Neural cell (in vitro differentiated cells): ENCODE measurements at regions not wholly inside any gene's neighbourhood (a gene's known extent, or its start where the extent isn't known, plus 50 kb on each side); places are given as distances from the start of the nearest gene placed in this dataset.

Source experiments
- H2AFZ ChIP-seq: fragments of 200-600, 300-800 bp; sonication (generic), shearing (Covaris generic); 2 replicates; pipeline ENCODE4 v1.6.0; 2014; ENCODE audit warnings: low read depth, mild to moderate bottlenecking, antibody characterized with exemption, low read length, moderate library complexity
- H3F3A ChIP-seq: fragments of 200-600 bp; shearing (Covaris generic); 2 replicates; pipeline ENCODE4 v1.6.1; 2016; ENCODE audit warnings: mild to moderate bottlenecking, moderate library complexity, mixed read lengths, antibody characterized with exemption, low read length; ENCODE audit not compliant: insufficient read depth, poor library complexity, severe bottlenecking
- H3K27ac ChIP-seq: fragments of 200-600, 300-800 bp; sonication (generic), shearing (Covaris generic); 2 replicates; pipeline ENCODE4 v1.5.1; 2014; ENCODE audit warnings: mild to moderate bottlenecking, low read length, moderate library complexity
- H3K27me3 ChIP-seq: fragments of 300-800, 200-600 bp; sonication (generic), shearing (Covaris generic); 2 replicates; pipeline ENCODE4 v1.6.0; 2014; ENCODE audit warnings: mild to moderate bottlenecking, low read depth, low read length, moderate library complexity; ENCODE audit not compliant: insufficient read depth
- H3K36me3 ChIP-seq: fragments of 300-800, 200-600 bp; sonication (generic), shearing (Covaris generic); 2 replicates; pipeline ENCODE4 v1.5.1; 2014; ENCODE audit warnings: mild to moderate bottlenecking, antibody characterized with exemption, low read length, moderate library complexity; ENCODE audit not compliant: insufficient read depth
- H3K4me2 ChIP-seq: fragments of 300-800, 200-600 bp; sonication (generic), shearing (Covaris generic); 2 replicates; pipeline ENCODE4 v1.6.0; 2014; ENCODE audit warnings: mild to moderate bottlenecking, low read length
- H3K4me3 ChIP-seq: fragments of 300-800, 200-600 bp; sonication (generic), shearing (Covaris generic); 2 replicates; pipeline ENCODE4 v1.5.1; 2014; ENCODE audit warnings: mild to moderate bottlenecking, low read length, moderate library complexity
- H3K79me2 ChIP-seq: fragments of 200-600 bp; shearing (Covaris generic); replicated peaks from 2 replicates; pipeline ENCODE4 v1.6.0; 2014; ENCODE audit warnings: mild to moderate bottlenecking, low read length, moderate library complexity; ENCODE audit not compliant: insufficient read depth
- H3K9ac ChIP-seq: fragments of 300-800, 200-600 bp; sonication (generic), shearing (Covaris generic); 2 replicates; pipeline ENCODE4 v1.6.1; 2016; ENCODE audit warnings: mild to moderate bottlenecking, low read length, mixed read lengths
- H3K9me2 ChIP-seq: fragments of 200-600 bp; shearing (Covaris generic); 2 replicates; pipeline ENCODE4 v1.6.1; 2016; ENCODE audit warnings: mild to moderate bottlenecking, low read length, mixed read lengths; ENCODE audit not compliant: insufficient read depth
- H3K9me3 ChIP-seq: fragments of 200-600, 300-800 bp; sonication (generic), shearing (Covaris generic); 2 replicates; pipeline ENCODE4 v1.6.1; 2016; ENCODE audit warnings: mild to moderate bottlenecking, mixed run types, low read length, moderate library complexity, mixed read lengths
- H4K20me1 ChIP-seq: fragments of 200-600 bp; shearing (Covaris generic); 2 replicates; pipeline ENCODE4 v1.6.1; 2016; ENCODE audit warnings: mild to moderate bottlenecking, mixed run types; ENCODE audit not compliant: insufficient read depth
- CTCF ChIP-seq: fragments of 450-650 bp; IDR thresholded peaks from 2 replicates; pipeline ENCODE4 v1.5.1; 2014; ENCODE audit warnings: antibody characterized with exemption, mild to moderate bottlenecking, moderate library complexity; ENCODE audit not compliant: poor library complexity, severe bottlenecking
- EP300 ChIP-seq: fragments of 450-650 bp; conservative IDR thresholded peaks from 2 replicates; pipeline ENCODE4 v1.6.1; 2014; ENCODE audit warnings: antibody characterized with exemption, mild to moderate bottlenecking, moderate library complexity; ENCODE audit not compliant: poor library complexity, severe bottlenecking
- EZH2 ChIP-seq: fragments of 200-600, 300-800 bp; shearing (Covaris generic), sonication (generic); IDR thresholded peaks from 2 replicates; pipeline ENCODE4 v1.6.1; 2014; ENCODE audit warnings: antibody characterized with exemption, low read length, borderline replicate concordance, mild to moderate bottlenecking; ENCODE audit not compliant: insufficient read depth, poor library complexity, severe bottlenecking
- MXI1 ChIP-seq: fragments of 450-650 bp; conservative IDR thresholded peaks from 2 replicates; pipeline ENCODE4 v1.6.1; 2014; ENCODE audit warnings: antibody characterized with exemption, mild to moderate bottlenecking; ENCODE audit not compliant: poor library complexity, severe bottlenecking
- POLR2AphosphoS5 ChIP-seq: IDR thresholded peaks from 2 replicates; pipeline ENCODE4 v1.6.1; 2012
- RAD21 ChIP-seq: fragments of 450-650 bp; conservative IDR thresholded peaks from 2 replicates; pipeline ENCODE4 v1.6.1; 2014; ENCODE audit warnings: antibody characterized with exemption, mild to moderate bottlenecking, moderate library complexity
- SMC3 ChIP-seq: fragments of 450-650 bp; conservative IDR thresholded peaks from 2 replicates; pipeline ENCODE4 v1.6.1; 2014; ENCODE audit warnings: antibody characterized with exemption, mild to moderate bottlenecking, moderate library complexity; ENCODE audit not compliant: poor library complexity
- TAF1 ChIP-seq: IDR thresholded peaks from 2 replicates; pipeline ENCODE4 v1.6.1; 2012; ENCODE audit warnings: low read depth
- TF ChIP-seq, protein P1 (sequence below): IDR thresholded peaks from 2 replicates; pipeline ENCODE4 v1.6.1; 2012; ENCODE audit warnings: borderline replicate concordance

DNA sequence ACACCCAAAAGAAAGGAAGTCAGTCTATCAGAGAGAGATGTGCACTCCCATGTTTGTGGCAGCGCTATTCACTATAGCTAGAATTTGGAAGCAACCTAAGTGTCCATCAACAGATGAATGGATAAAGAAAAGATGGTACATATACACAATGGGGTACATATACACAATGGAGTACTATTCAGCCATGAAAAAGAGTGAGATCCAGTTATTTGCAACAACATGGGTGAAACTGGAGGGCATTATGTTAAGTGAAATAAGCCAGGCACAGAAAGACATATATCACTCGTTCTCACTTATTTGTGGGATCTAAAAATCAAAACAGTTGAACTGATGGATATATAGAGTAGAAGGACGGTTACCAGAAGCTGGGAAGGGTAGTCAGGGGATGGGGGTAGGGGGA is 99.9 kb upstream of the ZNF516 start:
- H3K9me3 ChIP-seq, result no peaks in the 10 kb centered on the region
- H3K9me2 ChIP-seq, result no peaks in the 10 kb centered on the region
- H3K79me2 ChIP-seq, result no peaks in the 10 kb centered on the region

GRCh38 chr18:76593843-76594242 is 98.8 kb upstream of the ZNF516 start:
- H3K36me3 ChIP-seq, result no peaks in the 10 kb centered on the region
- no peaks in the 10 kb centered on the region for H4K20me1 ChIP-seq
- H3K9me2 ChIP-seq, result no peaks in the 10 kb centered on the region
- no peak overlapping the region for H3K4me3 ChIP-seq
- H3K79me2 ChIP-seq, result no peaks in the 10 kb centered on the region
- no peak overlapping the region for H3K9ac ChIP-seq
- H3K27me3 ChIP-seq, result no peaks in the 10 kb centered on the region
- no peaks in the 10 kb centered on the region for H3F3A ChIP-seq
- no peak overlapping the region for H3K27ac ChIP-seq
- no peak overlapping the region for H3K4me2 ChIP-seq
- H3K9me3 ChIP-seq, result no peaks in the 10 kb centered on the region
- TF ChIP-seq MXI1 (no peak), POLR2AphosphoS5 (no peak), RAD21 (no peak), EZH2 (no peak), SMC3 (no peak), EP300 (no peak), TAF1 (no peak), CTCF (no peak)
- TF ChIP-seq, protein P1, sequence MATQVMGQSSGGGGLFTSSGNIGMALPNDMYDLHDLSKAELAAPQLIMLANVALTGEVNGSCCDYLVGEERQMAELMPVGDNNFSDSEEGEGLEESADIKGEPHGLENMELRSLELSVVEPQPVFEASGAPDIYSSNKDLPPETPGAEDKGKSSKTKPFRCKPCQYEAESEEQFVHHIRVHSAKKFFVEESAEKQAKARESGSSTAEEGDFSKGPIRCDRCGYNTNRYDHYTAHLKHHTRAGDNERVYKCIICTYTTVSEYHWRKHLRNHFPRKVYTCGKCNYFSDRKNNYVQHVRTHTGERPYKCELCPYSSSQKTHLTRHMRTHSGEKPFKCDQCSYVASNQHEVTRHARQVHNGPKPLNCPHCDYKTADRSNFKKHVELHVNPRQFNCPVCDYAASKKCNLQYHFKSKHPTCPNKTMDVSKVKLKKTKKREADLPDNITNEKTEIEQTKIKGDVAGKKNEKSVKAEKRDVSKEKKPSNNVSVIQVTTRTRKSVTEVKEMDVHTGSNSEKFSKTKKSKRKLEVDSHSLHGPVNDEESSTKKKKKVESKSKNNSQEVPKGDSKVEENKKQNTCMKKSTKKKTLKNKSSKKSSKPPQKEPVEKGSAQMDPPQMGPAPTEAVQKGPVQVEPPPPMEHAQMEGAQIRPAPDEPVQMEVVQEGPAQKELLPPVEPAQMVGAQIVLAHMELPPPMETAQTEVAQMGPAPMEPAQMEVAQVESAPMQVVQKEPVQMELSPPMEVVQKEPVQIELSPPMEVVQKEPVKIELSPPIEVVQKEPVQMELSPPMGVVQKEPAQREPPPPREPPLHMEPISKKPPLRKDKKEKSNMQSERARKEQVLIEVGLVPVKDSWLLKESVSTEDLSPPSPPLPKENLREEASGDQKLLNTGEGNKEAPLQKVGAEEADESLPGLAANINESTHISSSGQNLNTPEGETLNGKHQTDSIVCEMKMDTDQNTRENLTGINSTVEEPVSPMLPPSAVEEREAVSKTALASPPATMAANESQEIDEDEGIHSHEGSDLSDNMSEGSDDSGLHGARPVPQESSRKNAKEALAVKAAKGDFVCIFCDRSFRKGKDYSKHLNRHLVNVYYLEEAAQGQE, result no peak
- no peak overlapping the region for H2AFZ ChIP-seq

More for the DNA sequence above, 99.9 kb upstream of the ZNF516 start:
- TF ChIP-seq MXI1 (no peak), CTCF (no peak), EZH2 (no peak), RAD21 (no peak), TAF1 (no peak), SMC3 (no peak), POLR2AphosphoS5 (no peak), EP300 (no peak)
- TF ChIP-seq, protein P1, result no peak
- Histone ChIP-seq H3K27ac (no peak overlapping the region), H3K9ac (no peak overlapping the region), H3K36me3 (no peaks in the 10 kb centered on the region), H3K4me3 (no peak overlapping the region), H4K20me1 (no peaks in the 10 kb centered on the region), H3F3A (no peaks in the 10 kb centered on the region), H3K27me3 (no peaks in the 10 kb centered on the region), H2AFZ (no peak overlapping the region), H3K4me2 (no peak overlapping the region)
